ENCODE measurements at regions not wholly inside any gene's neighbourhood (a gene's known extent, or its start where the extent isn't known, plus 50 kb on each side); places are given as distances from the start of the nearest gene placed in this dataset.

GRCh38 chr20:2208897-2209296, 86.9 kb upstream of the TGM3 start:
- TF ChIP-seq SIN3B (IDR thresholded peaks at IDR 0.05; ENCODE audit: low read length) (no peak), HMGXB4 (CRISPR knock-in tag; IDR thresholded peaks at IDR 0.05; ENCODE audit: borderline replicate concordance in 1 of 2, low read depth in 1 of 2) (no peak), TCF7L2 (IDR thresholded peaks at IDR 0.05; ENCODE audit: low read depth, low read length) (no peak), SETDB1 (CRISPR knock-in tag; IDR thresholded peaks at IDR 0.05; ENCODE audit: borderline replicate concordance) (no peak), MAFF (IDR thresholded peaks at IDR 0.05; ENCODE audit: low read depth, low read length) (no peak), CTCF (CRISPR knock-in tag; IDR thresholded peaks at IDR 0.05) (no peak), GLI4 (CRISPR knock-in tag; IDR thresholded peaks at IDR 0.05; ENCODE audit: borderline replicate concordance) (no peak), CEBPB (IDR thresholded peaks at IDR 0.05; ENCODE audit: borderline replicate concordance, low read depth, low read length) (no peak), ZBTB7A (CRISPR knock-in tag; IDR thresholded peaks at IDR 0.05) (no peak)

All from HepG2 (cell line).